ENCODE measurements at regions not wholly inside any gene's neighbourhood (a gene's known extent, or its start where the extent isn't known, plus 50 kb on each side); places are given as distances from the start of the nearest gene placed in this dataset.

DNA sequence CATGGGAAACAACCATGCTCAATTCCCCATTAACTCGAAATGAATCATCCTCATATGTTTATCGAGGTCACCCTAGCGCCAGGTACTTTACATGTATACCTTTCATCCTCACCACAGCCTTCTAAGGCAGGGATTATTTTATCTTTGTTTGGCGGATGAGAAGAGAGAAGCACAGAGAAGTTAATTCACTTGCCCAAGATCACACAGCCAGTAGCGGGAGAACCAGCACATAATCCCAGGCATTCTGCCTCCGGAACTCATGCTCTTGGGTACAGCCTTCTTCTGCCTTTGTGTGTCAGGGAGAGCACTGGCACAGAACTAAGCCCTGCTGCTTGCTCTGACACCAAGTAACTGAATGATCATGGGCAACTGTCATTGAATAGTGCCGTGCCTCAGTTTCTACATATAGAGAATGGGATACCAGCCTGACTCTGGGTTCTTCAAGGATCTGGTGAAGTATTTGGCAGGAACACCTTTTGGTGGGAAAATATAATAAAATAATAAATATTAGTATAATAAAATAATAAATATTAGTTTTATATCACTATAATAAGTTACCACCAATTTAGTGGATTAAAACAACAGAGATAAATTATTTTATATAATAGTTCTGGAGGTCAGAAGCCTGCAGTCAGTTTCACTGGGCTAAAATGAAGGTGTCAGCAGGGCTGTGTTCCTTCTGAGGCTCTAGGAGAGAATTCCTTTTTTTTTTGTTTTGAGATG, 220.9 kb downstream of the AACS start:
- TF ChIP-seq, protein P1, sequence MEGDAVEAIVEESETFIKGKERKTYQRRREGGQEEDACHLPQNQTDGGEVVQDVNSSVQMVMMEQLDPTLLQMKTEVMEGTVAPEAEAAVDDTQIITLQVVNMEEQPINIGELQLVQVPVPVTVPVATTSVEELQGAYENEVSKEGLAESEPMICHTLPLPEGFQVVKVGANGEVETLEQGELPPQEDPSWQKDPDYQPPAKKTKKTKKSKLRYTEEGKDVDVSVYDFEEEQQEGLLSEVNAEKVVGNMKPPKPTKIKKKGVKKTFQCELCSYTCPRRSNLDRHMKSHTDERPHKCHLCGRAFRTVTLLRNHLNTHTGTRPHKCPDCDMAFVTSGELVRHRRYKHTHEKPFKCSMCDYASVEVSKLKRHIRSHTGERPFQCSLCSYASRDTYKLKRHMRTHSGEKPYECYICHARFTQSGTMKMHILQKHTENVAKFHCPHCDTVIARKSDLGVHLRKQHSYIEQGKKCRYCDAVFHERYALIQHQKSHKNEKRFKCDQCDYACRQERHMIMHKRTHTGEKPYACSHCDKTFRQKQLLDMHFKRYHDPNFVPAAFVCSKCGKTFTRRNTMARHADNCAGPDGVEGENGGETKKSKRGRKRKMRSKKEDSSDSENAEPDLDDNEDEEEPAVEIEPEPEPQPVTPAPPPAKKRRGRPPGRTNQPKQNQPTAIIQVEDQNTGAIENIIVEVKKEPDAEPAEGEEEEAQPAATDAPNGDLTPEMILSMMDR (IDR thresholded peaks at IDR 0.05; ENCODE audit: low read depth, low read length), result no peak
- TF ChIP-seq POLR2A (IDR thresholded peaks at IDR 0.05; ENCODE audit: extremely low read depth, insufficient read length), result no peak
